ENCODE measurements at regions not wholly inside any gene's neighbourhood (a gene's known extent, or its start where the extent isn't known, plus 50 kb on each side); places are given as distances from the start of the nearest gene placed in this dataset.
A peak's percentile ranks its signal among the peaks of the same experiment; 100 is the strongest.

GRCh38 chr18:73843455-73843854, 304.2 kb downstream of the FBXO15 start:
- DNase-seq = no peak

DNA sequence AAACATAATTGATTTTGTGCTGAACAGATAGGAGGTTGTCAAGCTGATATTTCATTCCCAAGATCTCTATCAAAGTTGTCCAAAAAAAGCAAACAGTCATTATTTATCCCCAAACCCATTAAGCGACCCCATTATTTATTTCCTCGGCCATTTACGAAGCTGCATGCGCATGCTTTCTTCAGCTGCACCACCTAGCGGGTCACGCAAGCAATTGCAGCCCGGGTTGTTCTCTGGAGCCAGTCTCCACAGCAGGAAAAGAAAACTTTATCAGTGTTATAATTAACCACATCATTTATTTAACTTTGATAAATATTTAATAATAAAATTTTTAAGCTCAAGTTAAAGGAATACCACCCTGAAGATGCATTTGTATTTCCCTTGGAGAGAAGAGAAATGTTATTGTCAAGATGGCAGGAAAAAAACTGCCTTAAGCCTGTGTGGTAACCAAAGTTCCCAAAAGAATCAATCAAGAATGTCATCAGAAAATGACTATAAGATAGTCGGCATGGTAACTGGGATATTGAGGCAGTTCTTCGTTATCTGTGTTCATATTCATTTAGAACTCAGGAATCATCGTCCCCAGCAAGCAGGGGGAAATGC, 304.7 kb downstream of the FBXO15 start:
- DNase-seq = peak; percentile 65

DNA sequence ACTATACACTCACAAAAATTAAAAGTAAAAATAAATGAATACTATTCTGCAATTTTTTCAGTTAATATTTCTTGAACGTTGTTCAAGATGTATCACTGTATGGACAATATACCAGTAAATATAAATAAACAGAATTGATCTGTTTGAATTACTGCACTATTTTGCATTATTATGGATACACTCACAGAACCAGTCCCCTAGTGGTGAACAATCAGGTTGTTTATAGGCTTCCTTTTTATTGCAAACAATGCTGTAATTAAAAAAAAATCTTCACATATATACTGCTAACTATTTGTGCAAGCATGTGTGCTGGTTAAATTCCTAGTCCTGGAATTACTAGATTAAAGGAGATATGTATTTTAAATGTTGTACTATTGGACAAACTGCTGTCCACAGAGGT, 306.0 kb downstream of the FBXO15 start:
- no peak for DNase-seq

DNA sequence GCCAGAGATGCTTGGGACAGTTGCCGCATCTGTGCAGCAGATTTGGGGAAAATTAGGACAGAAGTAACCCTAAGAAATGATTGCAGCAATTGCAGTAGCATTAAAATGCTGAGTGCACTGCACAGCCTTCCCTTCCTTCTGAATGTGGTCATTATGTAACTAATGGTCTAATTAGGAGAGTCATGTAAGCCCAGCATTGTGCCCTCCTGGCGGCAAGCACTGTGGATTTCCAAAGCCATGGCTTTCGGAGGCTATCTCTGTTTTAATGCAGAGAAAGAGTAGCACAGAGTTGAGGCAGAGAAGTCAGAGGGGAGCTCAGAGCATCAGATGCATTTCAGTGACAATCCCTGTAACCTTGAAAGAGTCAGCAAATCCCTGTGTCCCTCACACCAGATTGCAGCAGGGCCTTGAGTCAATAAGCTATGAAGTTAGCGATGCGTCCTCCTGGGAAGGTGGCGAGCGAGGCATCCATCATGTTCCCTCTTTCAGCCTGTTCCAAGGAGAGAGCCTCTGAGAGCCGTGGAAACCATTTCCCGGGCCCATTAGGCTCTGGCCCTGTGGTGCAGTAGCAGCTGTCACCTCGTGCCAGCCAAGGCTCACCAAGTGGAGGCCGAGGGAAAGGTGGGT, 307.2 kb downstream of the FBXO15 start:
- DNase-seq = no peak

- DNase-seq = no peak
Measured at GRCh38 chr18:73839441-73839840, 308.2 kb downstream of the FBXO15 start.

GRCh38 chr18:73838107-73838506, 309.5 kb downstream of the FBXO15 start:
- DNase-seq = no peak

GRCh38 chr18:73835656-73836364, 311.8 kb downstream of the FBXO15 start:
- no peak for DNase-seq

DNA sequence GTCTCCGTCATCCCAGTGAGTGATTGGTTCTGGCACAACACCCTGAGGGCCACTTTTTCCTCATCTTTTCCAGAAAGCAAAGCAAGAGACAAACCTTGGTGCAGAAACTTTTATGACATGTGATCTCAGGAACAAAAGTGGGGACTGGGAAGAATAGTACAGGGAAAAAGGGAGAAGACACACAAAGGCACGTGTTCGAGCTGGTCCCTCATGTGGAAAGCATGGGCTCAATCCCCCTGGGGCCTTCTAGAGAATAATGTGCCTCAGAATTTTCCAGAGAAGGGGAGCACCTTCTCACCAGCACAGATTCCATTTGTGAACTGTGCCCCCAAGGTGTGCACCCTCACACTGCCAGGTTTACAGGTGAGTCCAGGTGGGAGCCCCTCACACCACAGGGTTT, 312.6 kb downstream of the FBXO15 start:
- DNase-seq = no peak

GRCh38 chr18:73831688-73832087, 315.9 kb downstream of the FBXO15 start:
- no peak for DNase-seq

DNA sequence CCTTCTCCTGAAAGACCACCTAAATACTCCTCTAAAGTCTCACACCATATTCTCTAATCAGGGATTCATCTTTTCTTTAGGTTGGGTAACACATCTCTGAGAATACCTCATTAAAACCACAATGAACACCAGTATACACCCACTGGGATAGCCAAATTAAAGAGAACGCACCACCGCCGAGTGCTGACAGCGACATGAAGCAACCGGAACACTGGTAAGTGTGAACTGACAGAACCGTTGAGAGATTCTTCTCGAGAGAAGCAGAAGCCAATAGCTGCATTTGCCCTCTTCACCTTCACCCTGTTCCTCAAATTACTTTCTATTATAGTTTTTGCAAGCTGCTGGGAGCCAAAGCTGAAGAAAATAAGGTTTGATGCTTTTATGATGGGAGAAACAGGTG, 318.5 kb downstream of the FBXO15 start:
- DNase-seq = no peak

GRCh38 chr18:73827801-73828200, 319.8 kb downstream of the FBXO15 start:
- DNase-seq = no peak

DNA sequence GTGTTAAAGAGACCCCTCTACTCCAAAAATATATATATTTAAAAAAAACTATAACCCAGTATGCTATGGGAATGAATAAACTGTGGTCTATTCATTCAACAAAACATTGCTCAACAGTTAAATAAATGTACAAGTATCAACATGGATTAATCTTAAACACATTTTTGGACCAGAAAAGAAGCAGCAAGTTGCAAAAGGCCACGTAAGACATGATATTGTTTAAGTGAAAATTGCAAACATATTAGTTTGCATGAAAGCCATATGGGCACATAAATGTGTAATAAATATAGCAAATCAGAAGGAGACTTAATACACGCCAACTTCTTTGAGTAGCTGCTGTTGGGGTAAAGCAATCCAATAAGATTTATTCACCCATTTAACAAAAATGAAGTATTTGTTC, 321.5 kb downstream of the FBXO15 start:
- DNase-seq = no peak

- DNase-seq = no peak
Measured at GRCh38 chr18:73824671-73825070, 323.0 kb downstream of the FBXO15 start.

DNA sequence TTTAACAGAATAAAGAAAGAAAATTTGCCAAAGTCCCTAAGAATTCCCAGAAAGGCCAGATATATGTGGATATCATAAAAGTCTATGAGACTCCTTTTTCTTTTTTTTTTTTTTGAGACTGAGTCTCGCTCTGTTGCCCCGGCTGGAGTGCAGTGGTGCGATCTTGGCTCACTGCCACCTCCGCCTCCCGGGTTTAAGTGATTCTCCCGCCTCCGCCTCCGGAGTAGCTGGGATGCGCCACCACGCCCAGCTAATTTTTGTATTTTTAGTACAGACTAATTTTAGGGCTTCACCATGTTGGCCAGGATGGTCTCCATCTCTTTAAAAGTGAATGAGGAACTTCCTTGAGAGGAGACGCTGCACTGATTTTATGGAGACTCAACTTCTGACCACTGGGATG, 335.2 kb downstream of the FBXO15 start:
- no peak for DNase-seq

DNA sequence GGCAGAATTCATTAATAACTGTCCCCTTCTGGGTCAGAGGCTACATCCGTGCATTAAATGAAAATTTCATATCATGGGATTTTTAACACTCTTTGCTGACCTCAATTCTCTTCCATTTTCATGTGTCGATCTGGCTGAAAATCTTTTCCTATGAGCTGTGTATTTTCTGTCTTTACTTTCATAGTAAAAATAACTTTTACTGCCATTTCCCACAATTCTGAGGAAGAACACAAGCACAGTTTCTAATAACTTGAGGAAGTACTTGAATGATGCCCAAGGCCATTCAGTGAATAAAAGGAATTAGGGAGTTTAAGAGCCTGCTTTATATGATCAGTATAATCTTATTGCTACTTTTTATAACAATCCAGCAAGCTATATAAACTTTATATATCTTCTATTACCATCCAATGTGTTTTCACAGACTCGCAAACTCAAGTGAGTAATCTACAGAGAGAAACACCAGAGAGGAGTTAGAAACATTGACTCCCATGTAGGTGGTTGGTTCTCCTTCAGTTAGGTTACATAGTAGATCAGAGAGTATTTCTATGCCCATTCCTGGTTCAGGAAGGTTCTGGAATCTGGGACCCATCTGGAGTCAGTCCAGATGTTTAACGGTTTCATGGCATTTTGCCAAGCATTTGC, 340.0 kb downstream of the FBXO15 start:
- DNase-seq = no peak

GRCh38 chr18:73805991-73806390, 341.6 kb downstream of the FBXO15 start:
- DNase-seq = no peak

DNA sequence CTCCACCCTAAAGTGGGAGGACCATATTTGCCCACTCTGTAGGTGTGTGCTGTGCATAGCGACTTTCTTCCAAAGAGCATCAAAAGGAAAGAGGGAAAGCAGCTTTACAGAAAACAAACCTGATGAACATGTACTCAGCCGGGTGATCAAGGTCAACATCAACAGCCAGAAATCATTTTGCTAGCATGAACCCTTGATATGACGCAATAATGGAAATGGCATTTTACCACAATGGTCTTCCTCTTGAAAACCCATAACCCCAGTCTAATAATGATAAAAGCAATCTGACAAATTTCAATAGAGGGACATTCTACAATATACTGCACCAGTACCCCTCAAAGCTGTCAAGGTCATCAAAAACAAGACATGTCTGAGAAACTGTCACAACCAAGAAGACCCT, 350.2 kb downstream of the FBXO15 start:
- no peak for DNase-seq

GRCh38 chr18:73793386-73793785, 354.2 kb downstream of the FBXO15 start:
- DNase-seq = no peak

- DNase-seq = no peak
Measured at GRCh38 chr18:73791081-73791480, 356.6 kb downstream of the FBXO15 start.

DNA sequence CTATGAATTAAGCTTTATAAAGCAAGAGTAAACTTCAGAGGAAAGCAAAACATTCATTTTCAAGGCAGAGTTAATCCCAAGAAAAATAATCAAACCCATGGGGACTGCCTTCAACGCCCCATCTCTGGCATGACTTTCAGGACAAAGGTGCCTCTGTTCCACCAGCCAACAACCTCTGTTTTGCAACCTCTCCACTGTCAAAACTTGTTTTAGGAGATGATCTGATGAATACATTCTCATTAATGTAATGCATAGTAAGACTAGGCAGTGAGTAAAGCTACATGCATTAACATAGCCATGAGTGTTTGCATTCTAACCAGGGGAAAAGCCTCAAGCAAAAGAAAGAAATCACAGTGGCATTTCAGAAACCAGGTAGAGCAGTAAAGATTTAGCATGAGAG, 357.0 kb downstream of the FBXO15 start:
- no peak for DNase-seq

DNA sequence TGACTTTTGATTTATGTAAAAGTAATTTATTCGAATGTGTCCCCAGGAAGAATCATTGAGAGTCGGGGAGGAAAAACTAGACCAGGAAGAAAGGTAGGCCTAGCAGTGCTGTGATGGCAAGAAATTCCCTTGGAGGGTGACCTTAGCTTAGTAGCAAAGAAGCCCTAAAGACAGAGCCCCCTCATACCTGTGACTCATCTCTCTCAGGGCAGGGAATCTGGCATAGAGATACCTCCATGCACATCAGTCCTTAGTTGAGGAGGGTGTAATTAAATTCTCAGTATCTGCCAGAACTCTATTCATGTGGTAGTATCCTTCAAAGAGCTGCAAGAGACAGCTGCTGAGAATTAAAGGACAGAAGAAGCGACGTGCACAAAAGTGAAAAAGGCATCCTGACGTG, 360.3 kb downstream of the FBXO15 start:
- no peak for DNase-seq

- no peak for DNase-seq
Measured at GRCh38 chr18:73785300-73785699, 362.3 kb downstream of the FBXO15 start.

GRCh38 chr18:73784853-73785252, 362.8 kb downstream of the FBXO15 start:
- DNase-seq = no peak

DNA sequence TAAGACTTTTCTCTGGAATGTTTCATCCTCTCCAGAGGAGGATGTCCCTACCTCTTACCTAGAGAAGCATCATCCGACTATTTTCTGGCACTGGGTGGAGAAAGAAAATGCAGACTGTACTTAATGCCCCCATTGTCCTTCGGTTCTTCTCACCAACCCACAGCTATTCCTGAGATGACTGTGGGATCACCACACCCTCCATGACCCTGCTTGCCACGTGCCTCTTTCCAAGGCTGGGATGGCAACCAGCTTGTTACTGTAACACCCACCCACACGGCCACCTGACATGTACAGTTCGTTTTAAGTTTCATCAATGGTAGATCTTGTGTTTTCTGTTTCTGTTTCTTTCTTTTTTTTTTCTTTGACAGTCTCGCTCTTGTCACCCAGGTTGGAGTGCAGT, 365.2 kb downstream of the FBXO15 start:
- no peak for DNase-seq
